ENCODE measurements at regions not wholly inside any gene's neighbourhood (a gene's known extent, or its start where the extent isn't known, plus 50 kb on each side); places are given as distances from the start of the nearest gene placed in this dataset.

- intact Hi-C loops (cut with DNase I), result no loop called here
- no peaks in the 10 kb centered on the region for H3K27me3 ChIP-seq
- no peaks in the 10 kb centered on the region for H3K4me1 ChIP-seq
- H3K27ac ChIP-seq, result no peak overlapping the region
- no peak overlapping the region for H3K4me3 ChIP-seq
- H3K36me3 ChIP-seq, result no peaks in the 10 kb centered on the region
- H3K9me3 ChIP-seq, result no peaks in the 10 kb centered on the region
- TF ChIP-seq CTCF (IDR thresholded peaks at IDR 0.05), result no peak
- TF ChIP-seq POLR2AphosphoS5 (IDR thresholded peaks at IDR 0.05; ENCODE audit: insufficient read depth in 1 of 2, low read depth in 1 of 2), result no peak
- no peak for TF ChIP-seq POLR2A (IDR thresholded peaks at IDR 0.05)
- DNase-seq (ENCODE audit: extremely low spot score in 2 of 2), result no peak
Measured at GRCh38 chr12:11573880-11574279, 75.6 kb upstream of the ETV6 start.

DNA sequence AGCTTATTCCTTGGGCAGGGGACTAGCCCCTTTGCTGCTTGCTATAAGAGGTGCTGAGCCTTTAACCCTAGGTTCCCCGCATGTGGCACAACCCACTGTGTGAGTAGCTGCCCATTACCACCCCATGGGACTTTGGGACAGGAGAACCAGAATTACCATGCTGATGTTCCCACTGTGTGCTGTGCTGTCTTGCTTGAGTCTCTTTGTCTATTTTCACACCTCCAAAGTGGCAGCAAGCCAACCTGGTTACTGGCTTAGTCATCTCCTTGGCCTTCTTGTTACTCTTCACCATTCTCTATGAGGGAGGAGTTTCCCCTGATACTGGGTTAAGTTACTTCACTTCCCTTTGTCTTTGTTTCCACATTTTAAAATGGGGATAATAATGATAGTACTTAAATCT lies 73.4 kb upstream of the ETV6 start:
- Histone ChIP-seq H3K27me3 (no peaks in the 10 kb centered on the region), H3K36me3 (no peaks in the 10 kb centered on the region), H3K4me3 (no peak overlapping the region), H3K9me3 (no peaks in the 10 kb centered on the region), H3K4me1 (peaks cover 10% of the 10 kb centered on the region), H3K27ac (no peak overlapping the region)
- intact Hi-C loops (cut with DNase I), result loop anchor here (5.0 kb wide), 1 partner anchor 66 kb away; no protein-coding TSS in a partner anchor
- DNase-seq (ENCODE audit: extremely low spot score in 2 of 2), result no peak
- no peak for TF ChIP-seq POLR2AphosphoS5 (IDR thresholded peaks at IDR 0.05; ENCODE audit: insufficient read depth in 1 of 2, low read depth in 1 of 2)
- no peak for TF ChIP-seq POLR2A (IDR thresholded peaks at IDR 0.05)
- no peak for TF ChIP-seq CTCF (IDR thresholded peaks at IDR 0.05)

GRCh38 chr12:11577658-11578260 lies 71.7 kb upstream of the ETV6 start:
- H3K36me3 ChIP-seq, result no peaks in the 10 kb centered on the region
- H3K4me3 ChIP-seq, result no peak overlapping the region
- no peaks in the 10 kb centered on the region for H3K9me3 ChIP-seq
- H3K4me1 ChIP-seq, result peaks cover 10% of the 10 kb centered on the region
- H3K27me3 ChIP-seq, result no peaks in the 10 kb centered on the region
- no peak for DNase-seq (ENCODE audit: extremely low spot score in 2 of 2)
- intact Hi-C loops (cut with DNase I), result loop anchor here (5.0 kb wide), 1 partner anchor 65 kb away; no protein-coding TSS in a partner anchor
- no peak overlapping the region for H3K27ac ChIP-seq
- TF ChIP-seq POLR2A (IDR thresholded peaks at IDR 0.05), result no peak
- TF ChIP-seq POLR2AphosphoS5 (IDR thresholded peaks at IDR 0.05; ENCODE audit: insufficient read depth in 1 of 2, low read depth in 1 of 2), result no peak
- no peak for TF ChIP-seq CTCF (IDR thresholded peaks at IDR 0.05)

DNA sequence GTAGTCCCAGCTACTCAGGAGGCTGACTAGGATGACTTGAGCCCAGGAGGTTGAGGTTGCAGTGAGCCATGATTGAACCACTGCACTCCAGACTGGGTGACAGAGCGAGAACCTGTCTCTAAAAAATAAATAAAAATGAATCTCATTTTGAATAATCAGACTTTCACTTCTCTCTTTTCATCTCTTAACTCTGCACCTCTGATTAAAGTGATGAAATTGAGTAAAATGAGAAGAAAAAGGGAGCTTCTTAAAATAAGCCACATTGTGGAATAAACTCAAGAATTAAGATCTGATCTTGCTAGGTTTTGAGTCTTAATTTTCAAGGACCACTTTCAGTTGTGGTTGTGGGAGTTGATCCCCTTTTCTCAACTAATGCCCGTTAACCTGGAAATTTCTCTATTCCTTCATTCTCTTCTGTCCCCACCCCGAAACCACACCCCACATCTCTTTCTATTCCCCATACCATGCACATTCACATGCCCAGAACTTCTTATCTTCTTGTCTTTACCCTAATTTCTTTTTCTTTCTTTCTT lies 70.9 kb upstream of the ETV6 start:
- Histone ChIP-seq H3K4me3 (no peak overlapping the region), H3K27ac (no peak overlapping the region), H3K27me3 (no peaks in the 10 kb centered on the region), H3K36me3 (no peaks in the 10 kb centered on the region), H3K9me3 (no peaks in the 10 kb centered on the region), H3K4me1 (peaks cover 10% of the 10 kb centered on the region)
- no peak for TF ChIP-seq POLR2A (IDR thresholded peaks at IDR 0.05)
- no peak for TF ChIP-seq POLR2AphosphoS5 (IDR thresholded peaks at IDR 0.05; ENCODE audit: insufficient read depth in 1 of 2, low read depth in 1 of 2)
- TF ChIP-seq CTCF (IDR thresholded peaks at IDR 0.05), result no peak
- intact Hi-C loops (cut with DNase I), result loop anchor here (5.0 kb wide), 1 partner anchor 64 kb away; no protein-coding TSS in a partner anchor
- no peak for DNase-seq (ENCODE audit: extremely low spot score in 2 of 2)

- no peak for TF ChIP-seq CTCF (IDR thresholded peaks at IDR 0.05)
- TF ChIP-seq POLR2AphosphoS5 (IDR thresholded peaks at IDR 0.05; ENCODE audit: insufficient read depth in 1 of 2, low read depth in 1 of 2), result no peak
- TF ChIP-seq POLR2A (IDR thresholded peaks at IDR 0.05), result no peak
- H3K36me3 ChIP-seq, result no peaks in the 10 kb centered on the region
- H3K4me3 ChIP-seq, result no peak overlapping the region
- DNase-seq (ENCODE audit: extremely low spot score in 2 of 2), result no peak
- H3K27ac ChIP-seq, result no peak overlapping the region
- intact Hi-C loops (cut with DNase I), result loop anchor here (5.0 kb wide), 1 partner anchor 452 kb away; no protein-coding TSS in a partner anchor
- peaks cover 10% of the 10 kb centered on the region for H3K4me1 ChIP-seq
- no peaks in the 10 kb centered on the region for H3K9me3 ChIP-seq
- H3K27me3 ChIP-seq, result no peaks in the 10 kb centered on the region
Measured at GRCh38 chr12:11580125-11580751, 69.2 kb upstream of the ETV6 start.

Measured in vagina (tissue), 2 donors.